HG03565 (cell line): ENCODE measurements at regions not wholly inside any gene's neighbourhood (a gene's known extent, or its start where the extent isn't known, plus 50 kb on each side); places are given as distances from the start of the nearest gene placed in this dataset.

ENCODE experiments used
- ATAC-seq: cut with Tn5 transposase; IDR thresholded peaks from one replicate; pipeline ENCODE4 v1.9.1; 2021; ENCODE audit warnings: mild to moderate bottlenecking, moderate library complexity; ENCODE audit not compliant: unreplicated experiment

DNA sequence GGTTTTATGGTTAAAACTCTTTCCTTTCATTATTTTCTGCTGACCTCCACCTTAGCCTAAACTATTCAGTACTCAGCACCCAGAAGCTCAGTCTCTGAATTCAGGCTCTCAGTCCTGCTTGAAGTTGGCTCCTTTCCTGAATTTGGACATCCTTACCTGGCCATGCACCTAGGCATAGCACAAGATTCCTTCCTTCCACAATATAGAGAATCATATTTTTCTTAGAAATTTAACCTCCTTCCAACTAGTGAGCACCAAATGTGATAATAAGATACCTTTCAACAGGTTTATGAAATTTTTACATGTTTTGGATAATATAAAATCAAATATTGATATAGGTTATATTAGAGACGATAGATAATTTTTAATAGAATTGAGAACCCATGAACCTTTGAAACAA, 905.6 kb upstream of the GHITM start:
- no peak for ATAC-seq

DNA sequence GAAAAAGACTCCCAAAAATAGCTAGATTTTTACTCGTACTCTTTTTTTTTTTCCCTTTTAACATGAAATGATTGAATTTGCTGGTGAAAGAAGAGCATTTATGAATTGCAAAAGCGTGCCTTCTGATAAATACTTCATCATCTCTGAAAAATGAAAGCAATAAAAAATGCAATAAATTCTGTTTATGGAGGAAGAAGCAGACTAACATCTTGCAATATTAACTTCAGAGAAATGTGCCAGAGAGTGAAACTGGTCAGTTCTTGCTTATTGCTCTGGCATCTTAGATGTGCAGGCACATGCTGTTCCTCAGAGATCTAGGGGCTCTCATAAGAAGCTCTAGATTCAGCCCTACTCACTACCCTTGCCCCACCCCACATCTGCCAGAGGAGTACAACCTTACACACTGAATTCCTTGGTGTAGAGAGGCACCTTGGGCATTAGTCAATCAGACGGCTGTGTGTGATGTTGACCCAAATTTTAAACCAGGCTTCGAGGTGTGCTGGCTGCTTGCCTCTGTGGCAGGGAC, 891.1 kb upstream of the GHITM start:
- ATAC-seq: no peak

GRCh38 chr10:83250396-83250795, 888.9 kb upstream of the GHITM start:
- no peak for ATAC-seq

DNA sequence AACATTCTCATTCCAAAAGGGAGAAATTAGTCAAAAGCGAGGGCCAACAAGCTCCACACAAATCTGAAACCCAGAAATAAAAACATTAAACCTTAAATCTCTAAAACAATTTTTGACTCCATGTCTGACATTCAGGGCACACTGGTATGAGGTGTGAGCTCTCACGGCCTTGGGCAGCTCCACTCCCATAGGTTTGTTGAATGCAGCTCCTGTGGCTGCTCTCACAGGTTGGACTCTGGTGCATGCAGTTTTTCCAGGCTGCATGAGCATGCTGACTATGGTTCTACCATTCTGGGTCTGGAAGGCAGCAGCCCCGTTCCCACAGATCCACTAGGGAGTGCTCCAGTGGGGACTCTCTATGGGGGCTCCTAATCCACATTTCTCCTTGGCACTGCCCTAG, 887.1 kb upstream of the GHITM start:
- no peak for ATAC-seq

GRCh38 chr10:83252596-83252995, 886.7 kb upstream of the GHITM start:
- ATAC-seq: no peak

- ATAC-seq: no peak
These were observed 886.2 kb upstream of the GHITM start for GRCh38 chr10:83253011-83253671.

DNA sequence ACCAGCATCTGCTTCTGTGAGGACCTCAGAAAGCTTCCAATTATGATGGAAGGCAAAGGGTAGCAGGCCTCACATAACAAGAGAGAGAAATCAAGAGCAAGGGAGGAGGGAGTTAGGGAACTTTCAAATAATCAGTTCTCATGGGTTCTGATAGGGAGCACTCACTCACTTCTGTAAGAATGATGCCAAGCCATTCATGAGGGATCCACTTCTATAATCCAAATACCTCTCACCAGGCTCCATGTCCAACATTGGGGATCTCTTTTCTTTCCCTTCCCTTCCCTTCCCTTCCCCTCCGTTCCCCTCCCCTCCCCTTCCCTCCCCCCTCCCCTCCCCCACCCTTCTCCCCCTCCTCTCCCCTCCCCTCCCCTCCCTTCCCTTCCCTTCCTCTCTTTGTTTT, 884.6 kb upstream of the GHITM start:
- ATAC-seq: no peak

- no peak for ATAC-seq
These were observed 876.9 kb upstream of the GHITM start for GRCh38 chr10:83262434-83262833.

DNA sequence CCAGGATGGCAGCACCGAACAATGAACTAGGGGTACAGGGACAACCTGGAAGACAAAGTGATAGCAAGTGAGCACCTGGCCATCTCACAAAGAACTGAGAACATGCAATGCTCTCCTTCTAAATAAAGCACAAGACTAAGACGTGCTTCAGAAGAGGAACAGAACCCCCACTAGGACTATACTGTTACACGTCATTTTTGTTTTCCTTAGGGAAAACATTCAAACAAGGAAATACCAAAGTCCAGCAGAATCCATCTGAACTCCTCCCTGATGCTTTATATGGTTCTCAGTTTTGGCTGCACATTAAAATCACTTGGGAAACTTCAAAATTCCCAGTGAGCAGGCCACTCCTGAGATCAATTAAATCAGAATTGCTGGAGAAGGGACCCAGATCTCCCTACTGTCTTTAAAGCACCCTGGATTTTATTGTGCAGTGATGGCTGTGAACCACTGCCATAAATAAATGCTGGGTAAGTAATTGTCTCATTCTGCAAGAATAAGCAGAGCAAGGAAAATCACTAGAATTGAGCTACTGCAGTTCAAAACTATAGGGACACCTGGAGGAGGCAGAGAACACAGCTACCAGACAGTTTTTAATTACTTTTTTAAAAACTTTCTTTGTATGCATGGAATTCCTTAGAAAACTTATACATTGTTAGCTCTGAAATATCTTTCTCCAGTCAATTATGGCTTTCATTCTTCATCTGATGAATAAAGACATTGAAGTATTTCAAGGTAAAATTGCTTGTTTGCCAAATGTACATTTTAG, 866.5 kb upstream of the GHITM start:
- ATAC-seq: no peak

DNA sequence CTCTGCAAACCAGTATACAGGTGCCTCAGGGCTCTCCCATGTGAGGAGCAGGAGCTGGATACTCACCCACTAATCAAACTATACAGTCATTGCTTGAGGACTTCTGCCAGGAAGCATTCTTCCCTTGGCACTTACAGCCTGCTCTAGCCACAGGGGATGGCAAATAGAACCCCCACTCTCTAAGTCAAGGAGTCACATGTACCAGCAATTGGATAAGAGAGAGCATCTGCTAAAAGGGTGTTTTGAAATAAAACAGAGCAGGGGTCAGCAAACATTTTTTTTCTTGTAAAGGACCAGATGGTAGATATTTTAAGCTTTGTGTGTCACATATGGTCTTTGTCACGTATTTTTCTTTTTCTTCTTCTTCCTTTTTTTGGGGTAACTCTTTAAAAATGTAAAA, 865.2 kb upstream of the GHITM start:
- ATAC-seq: no peak

GRCh38 chr10:83276971-83277370, 862.3 kb upstream of the GHITM start:
- ATAC-seq: no peak

DNA sequence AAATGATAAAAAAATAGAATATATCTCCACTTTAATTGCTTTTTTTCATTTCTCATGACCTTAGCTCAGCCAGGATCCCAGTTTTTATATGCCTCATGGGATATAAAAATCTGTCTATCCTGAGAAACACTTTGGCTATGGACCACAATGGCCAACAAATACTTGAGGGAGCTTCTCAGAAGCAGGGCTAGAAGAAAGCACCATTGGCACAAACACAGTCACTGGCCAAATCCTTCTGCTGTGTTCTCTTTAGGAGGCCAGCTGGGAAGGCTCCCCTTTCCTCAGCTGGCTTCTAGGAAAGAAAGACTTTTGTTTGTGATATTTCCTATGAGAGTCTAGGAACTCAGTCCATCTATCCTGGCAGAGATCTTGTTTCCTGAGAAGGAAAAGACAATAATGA, 856.2 kb upstream of the GHITM start:
- ATAC-seq: no peak

DNA sequence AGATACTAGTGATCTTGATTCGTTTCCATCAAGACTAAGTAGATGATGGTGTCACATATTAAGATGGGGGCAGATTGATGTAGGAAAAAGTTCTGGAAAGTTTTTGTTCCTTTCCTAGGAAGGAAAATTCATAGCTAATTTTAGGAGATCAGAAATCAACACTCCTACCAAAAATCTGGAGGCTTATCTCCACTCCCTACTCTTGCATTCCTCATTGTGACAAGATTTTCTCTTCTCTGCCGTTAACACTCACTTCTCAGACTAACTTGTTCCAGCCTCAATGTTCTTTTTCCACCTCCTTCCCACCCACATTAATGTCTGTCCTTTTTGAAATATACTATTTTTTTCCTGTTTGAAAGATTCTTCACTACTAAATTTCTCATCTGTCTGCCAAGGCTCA, 851.9 kb upstream of the GHITM start:
- no peak for ATAC-seq

GRCh38 chr10:83289373-83289772, 849.9 kb upstream of the GHITM start:
- no peak for ATAC-seq

DNA sequence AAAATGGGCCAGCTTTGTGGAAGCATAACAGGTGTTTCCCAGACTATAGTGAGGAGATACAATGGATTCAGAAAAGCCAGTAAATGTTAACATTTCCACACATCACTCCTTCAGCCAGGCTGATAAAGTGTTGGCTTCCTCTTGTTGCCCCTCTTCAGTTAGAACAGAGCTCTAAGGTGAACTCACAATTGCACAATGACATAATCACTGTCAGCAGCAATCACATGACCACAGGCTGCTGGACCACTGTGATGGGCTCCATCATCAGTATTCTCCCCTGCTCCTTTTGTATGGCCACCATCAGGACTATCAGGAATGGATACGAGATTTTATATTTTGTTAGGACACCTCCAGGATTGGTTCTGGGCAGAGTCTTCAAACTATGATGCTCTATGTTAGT, 849.4 kb upstream of the GHITM start:
- no peak for ATAC-seq

DNA sequence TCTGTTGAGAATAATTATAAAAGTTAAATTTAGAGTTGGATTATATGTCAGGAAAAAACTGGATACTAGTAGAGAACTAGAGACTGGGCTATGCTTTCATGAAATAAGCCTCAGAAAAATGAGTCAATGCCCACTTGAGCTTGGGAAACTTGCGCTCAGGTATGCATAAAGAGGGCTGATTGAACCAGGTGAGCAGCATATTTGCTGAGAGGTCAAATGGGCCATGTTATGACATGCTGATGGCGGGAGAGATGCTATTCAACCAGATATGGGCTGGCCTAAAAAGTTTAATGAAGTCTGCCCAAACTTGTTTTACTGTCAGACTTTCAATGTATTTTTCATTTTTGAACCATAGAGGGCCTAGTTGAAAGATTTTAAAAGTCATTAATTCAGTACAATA, 837.6 kb upstream of the GHITM start:
- no peak for ATAC-seq

DNA sequence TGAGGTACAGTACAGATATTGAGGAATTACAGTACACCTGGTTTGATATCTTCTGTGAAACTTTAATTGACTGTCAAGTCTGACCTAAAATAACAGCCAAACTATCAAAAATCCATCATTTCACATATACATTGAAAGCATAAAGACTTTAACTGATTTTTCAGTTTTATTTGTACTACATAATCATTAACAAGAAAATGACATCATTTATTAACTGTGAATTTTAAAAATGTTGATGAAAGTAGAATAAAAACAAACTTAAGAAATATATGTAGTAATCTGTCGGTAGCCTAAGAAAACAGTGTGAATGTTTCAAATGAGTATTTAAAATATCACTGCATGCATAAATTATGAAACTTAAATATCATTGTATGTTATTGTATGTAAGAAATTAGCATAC, 836.7 kb upstream of the GHITM start:
- no peak for ATAC-seq

DNA sequence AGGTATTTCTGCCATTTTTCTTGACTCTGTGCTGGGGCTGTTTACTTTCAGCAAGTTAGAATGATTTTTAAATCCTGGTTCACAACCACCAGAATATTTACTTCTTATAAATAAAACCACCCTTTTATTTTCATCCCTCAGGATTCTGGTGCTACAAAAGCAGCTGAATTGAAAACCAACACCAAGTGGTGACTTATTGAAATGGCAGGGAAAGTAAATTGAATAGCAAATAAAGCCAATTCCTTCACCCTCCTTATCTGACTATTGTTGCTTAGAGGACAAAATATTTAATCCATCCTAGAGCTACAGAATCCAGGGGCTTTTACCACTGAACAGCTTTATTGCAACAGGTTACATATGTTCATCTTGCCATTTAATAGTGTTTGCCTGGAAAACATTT, 828.6 kb upstream of the GHITM start:
- ATAC-seq: no peak

GRCh38 chr10:83312570-83312969, 826.7 kb upstream of the GHITM start:
- no peak for ATAC-seq

GRCh38 chr10:83332690-83333089, 806.6 kb upstream of the GHITM start:
- ATAC-seq: no peak

DNA sequence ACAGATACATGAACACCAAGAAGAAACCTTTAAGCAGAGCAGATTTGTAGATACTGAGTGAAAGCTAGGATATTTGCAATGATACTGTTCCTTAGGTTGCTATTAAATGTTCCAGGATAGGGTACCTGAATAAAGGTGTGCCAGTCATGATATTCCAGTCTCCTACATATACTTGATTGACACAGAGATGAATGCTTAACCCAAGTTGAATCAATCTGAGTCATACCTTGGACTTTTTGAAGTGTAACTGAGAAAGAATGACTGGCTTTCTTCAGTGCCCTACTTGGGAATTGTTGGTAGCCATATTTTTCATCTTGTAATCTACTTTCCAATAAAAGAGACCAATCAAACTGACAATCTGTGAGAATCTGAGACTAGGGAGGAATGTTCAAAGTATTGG, 805.7 kb upstream of the GHITM start:
- ATAC-seq: no peak

GRCh38 chr10:83343676-83344075, 795.6 kb upstream of the GHITM start:
- no peak for ATAC-seq
